GM12874 (cell line): ENCODE measurements at regions not wholly inside any gene's neighbourhood (a gene's known extent, or its start where the extent isn't known, plus 50 kb on each side); places are given as distances from the start of the nearest gene placed in this dataset.

ENCODE experiments used
- TF ChIP-seq, protein P1 (sequence below): IDR thresholded peaks from 2 replicates; pipeline ENCODE4 v1.5.1; 2011; ENCODE audit warnings: low read depth, mild to moderate bottlenecking, control low read depth, low read length, moderate library complexity; ENCODE audit not compliant: insufficient read depth

DNA sequence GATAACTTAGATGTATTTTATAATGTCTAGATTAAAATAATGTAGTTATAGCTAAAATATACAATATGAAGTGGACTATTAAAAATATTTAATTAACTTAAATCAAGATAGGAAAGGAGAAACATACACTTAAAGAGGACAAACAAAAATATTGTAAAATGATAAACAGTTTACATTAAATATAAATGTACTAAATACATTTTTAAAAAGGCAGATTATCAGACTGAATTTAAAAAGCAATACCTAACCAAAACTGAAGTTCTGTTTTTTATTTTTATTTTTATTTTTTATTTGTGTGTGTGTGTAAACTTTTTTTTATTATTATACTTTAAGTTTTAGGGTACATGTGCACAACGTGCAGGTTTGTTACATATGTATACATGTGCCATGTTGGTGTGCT is 811.6 kb upstream of the INTU start:
- TF ChIP-seq, protein P1, sequence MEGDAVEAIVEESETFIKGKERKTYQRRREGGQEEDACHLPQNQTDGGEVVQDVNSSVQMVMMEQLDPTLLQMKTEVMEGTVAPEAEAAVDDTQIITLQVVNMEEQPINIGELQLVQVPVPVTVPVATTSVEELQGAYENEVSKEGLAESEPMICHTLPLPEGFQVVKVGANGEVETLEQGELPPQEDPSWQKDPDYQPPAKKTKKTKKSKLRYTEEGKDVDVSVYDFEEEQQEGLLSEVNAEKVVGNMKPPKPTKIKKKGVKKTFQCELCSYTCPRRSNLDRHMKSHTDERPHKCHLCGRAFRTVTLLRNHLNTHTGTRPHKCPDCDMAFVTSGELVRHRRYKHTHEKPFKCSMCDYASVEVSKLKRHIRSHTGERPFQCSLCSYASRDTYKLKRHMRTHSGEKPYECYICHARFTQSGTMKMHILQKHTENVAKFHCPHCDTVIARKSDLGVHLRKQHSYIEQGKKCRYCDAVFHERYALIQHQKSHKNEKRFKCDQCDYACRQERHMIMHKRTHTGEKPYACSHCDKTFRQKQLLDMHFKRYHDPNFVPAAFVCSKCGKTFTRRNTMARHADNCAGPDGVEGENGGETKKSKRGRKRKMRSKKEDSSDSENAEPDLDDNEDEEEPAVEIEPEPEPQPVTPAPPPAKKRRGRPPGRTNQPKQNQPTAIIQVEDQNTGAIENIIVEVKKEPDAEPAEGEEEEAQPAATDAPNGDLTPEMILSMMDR = no peak

DNA sequence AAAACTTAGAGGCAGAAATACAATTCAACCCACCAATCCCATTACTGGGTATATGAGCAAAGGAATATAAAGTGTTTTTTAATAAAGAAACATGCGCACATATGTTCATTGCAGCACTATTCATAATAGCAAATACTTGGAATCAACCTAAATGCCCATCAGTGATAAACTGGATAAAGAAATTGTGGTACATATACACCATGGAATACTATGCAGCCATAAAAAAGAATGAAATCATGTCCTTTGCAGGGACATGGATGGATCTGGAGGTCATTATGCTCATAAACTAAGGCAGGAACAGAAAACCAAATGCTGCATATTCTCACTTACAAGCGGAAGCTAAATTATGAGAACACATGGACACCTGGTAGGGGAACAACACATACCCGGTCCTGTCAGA is 807.7 kb upstream of the INTU start:
- TF ChIP-seq, protein P1 = no peak

DNA sequence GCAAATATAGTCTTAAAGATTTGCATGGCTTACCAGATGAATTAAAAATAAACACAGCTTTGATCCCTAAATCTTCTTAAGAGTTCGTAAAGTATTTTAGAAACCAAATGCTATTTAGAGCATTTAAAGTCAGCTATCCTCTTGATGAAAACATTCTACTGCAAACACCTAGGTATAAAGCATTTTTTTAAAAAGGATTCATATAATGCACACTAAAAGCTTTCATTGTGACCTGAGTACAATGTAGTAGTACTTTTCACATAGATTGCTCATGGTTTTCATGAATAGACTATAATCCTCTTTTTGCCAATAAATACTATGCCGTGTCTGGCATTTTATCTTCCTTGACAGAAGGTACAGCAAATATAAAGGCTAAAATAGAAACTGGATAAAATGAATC is 805.1 kb upstream of the INTU start:
- TF ChIP-seq, protein P1 = no peak

DNA sequence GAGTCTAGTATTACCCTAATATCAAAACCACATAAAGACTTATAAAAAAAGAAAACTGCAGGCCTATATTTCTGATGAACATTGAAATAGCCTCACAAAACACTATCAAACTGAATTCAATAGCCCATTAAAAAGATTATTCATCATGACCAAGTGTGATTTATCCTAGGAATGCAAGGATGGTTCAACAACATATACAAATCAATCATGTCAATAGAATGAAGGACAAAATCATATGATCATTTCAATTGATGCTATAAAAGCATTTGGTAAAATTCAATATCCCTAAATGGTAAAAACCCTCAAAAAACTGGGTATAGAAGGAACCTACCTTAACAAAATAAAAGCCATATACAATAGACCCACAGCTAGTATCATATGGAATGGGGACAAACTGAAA is 797.9 kb upstream of the INTU start:
- TF ChIP-seq, protein P1 = no peak

DNA sequence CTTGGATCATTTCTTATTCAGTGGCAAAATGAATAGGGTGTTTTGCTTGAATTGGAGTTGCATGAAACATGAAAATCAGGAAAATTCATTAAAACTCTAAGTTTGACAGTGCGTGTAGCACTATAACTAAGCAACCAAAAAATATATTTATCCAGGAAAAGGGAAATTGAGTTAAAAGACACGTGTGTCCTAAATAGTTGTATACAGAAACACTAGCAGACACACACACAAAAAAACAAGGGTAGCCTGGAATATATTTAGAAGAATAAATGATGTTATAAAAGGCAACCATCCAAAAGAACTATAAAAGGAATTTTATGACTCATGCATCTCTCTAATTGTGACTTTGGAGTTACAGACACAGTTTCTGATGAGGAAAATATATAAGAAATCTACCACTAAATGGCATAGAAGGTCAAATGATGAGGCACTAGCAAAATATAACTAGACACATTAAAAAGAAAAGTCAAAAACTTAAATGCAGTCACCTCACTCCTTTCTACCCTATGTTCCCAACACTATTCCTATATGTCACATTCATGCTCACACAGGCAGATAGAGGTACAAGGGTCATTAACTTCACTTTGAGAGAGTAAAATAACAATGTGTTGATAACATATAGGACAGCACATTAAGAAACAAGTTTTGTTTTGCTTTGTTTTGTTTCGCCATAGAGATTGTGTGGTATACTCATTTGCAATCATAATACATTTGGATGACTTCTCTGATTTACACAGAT is 793.6 kb upstream of the INTU start:
- TF ChIP-seq, protein P1 = no peak

DNA sequence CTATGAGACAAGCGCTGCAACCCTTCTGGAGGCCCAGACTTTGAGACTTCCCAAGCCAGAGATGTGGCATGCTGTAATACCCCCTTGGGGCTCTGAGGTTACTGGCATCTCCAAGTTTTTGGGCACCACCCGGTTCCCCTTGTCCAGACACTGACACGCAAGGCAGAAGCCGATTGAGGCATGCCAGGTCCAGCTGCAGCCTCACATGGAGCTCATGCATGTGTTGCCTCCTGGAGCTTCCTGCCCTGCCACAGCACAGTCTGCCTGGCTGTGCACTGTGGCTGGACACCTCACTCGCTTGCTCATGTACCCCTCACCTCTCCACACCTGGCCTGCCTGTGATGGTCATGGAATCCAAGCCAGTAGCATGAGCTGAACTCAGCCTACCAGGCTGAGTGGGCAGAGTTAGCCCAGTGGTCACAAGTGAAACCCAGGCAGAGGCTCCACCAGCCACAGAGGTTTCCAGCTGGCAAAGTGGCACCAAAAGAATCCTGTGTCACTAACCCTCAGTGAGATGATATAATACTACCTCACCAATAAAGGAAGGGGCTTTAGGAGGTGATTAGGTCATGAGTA is 789.2 kb upstream of the INTU start:
- TF ChIP-seq, protein P1 = no peak

DNA sequence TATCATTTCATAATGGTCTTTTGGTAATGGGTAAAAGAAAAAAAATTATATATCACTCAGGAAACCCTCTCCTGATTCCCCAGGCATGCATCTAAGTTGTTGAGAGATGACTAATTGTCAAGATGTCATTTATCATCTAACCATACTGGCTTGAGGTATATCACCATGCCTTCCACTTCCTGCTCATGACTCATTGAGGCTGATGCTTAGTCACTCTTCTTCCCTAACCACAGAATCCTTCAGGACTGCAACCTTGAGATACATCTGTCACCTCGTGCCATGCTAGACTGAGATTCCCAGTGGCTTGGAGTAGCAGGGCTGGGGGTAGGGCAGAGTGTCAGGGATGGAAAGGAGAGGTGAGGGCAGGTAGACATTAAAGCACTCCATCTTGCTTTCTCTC is 782.5 kb upstream of the INTU start:
- TF ChIP-seq, protein P1 = no peak
